ENCODE measurements at regions not wholly inside any gene's neighbourhood (a gene's known extent, or its start where the extent isn't known, plus 50 kb on each side); places are given as distances from the start of the nearest gene placed in this dataset.

GRCh38 chr6:134727081-134727480, 222.8 kb downstream of the ALDH8A1 start:
- TF ChIP-seq CTCF (conservative IDR thresholded peaks at IDR 0.05) = no peak
- no peak for TF ChIP-seq EZH2 (IDR thresholded peaks at IDR 0.05; ENCODE audit: low read depth)
